Uterus (tissue), 2 donors: ENCODE measurements at regions not wholly inside any gene's neighbourhood (a gene's known extent, or its start where the extent isn't known, plus 50 kb on each side); places are given as distances from the start of the nearest gene placed in this dataset.

ENCODE experiments used
- CTCF ChIP-seq, 4 experiments: fragments of 200-600 bp in 2 of 4; fragments of 450-650 bp in 2 of 4; sonication (generic) in 2 of 4; IDR thresholded peaks; one replicate each; pipeline ENCODE4 v1.5.1; 2016 to 2019; ENCODE audit warnings: antibody characterized with exemption in 4 of 4, mild to moderate bottlenecking in 2 of 4, moderate library complexity in 1 of 4
- POLR2A ChIP-seq, 2 donors: fragments of 450-650 bp; IDR thresholded peaks; one replicate each; pipeline ENCODE4 v1.6.1; 2016; ENCODE audit warnings: antibody characterized with exemption in 2 of 2, mild to moderate bottlenecking in 1 of 2, moderate library complexity in 1 of 2

DNA sequence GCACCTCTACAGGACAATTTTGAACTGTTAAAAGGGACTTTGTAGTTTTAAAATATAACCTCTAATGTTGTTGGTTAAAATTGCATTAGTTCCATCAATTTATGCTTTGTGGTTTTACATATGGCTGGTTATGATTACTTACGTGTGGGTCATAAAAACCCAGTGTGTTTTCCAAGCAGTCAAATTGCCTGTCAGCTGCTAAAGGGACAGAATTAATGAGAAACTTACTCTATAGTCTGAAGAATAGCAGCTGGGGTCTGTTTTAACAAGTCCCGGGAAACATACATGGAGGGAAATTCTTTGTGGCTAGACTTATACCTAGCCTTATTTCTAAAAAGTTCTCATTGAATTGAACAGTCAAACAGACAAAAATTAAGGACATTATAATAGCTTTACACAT lies 820.9 kb upstream of the ADGRL4 start:
- TF ChIP-seq CTCF (IDR thresholded peaks at IDR 0.05) (no peak), POLR2A (IDR thresholded peaks at IDR 0.05) (no peak)
